ENCODE measurements at regions not wholly inside any gene's neighbourhood (a gene's known extent, or its start where the extent isn't known, plus 50 kb on each side); places are given as distances from the start of the nearest gene placed in this dataset.

DNA sequence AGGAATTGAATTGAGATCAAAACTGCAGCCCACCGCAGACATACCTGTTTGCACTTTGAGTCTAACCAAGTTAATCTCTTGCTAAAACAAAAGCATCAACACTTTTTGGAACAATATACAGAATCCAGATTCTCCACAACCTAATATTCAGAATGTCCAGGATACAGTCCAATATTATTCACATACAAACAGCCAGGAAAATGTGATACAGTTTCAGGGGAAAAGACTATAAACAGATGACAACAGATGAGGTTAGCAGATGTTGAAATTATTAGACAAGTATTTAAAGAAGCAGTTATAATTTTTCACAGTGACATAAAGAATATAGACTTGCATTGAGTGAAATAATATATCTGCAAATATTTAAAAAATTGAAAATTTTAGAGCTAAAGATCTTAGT is 678.1 kb upstream of the CXADR start:
- DNase-seq (ENCODE audit: low read depth in 2 of 2), result no peak

- no peak for DNase-seq (ENCODE audit: low read depth in 2 of 2)
Measured at GRCh38 chr21:16837321-16837720, 675.5 kb upstream of the CXADR start.

DNA sequence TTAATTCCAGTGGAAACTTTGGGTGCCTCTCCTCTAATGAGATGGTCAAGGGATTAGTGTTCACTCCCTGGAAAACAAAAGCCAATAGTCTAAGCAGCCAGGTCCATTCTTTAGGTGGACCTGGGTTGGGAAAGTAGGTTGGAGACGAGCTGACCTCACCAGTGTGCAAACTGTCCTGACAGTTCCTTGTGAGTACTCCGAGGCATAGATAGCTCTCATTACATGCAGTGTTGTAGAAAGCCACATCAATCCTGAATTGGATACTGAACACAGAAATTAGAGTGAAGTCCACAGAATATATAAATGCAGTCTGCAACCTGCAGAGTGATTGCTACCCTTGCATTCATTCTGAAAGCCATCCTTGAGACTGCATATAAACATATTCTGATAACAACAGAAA is 675.1 kb upstream of the CXADR start:
- no peak for DNase-seq (ENCODE audit: low read depth in 2 of 2)

- DNase-seq (ENCODE audit: low read depth in 2 of 2), result no peak
Measured at GRCh38 chr21:16838331-16838730, 674.5 kb upstream of the CXADR start.

DNA sequence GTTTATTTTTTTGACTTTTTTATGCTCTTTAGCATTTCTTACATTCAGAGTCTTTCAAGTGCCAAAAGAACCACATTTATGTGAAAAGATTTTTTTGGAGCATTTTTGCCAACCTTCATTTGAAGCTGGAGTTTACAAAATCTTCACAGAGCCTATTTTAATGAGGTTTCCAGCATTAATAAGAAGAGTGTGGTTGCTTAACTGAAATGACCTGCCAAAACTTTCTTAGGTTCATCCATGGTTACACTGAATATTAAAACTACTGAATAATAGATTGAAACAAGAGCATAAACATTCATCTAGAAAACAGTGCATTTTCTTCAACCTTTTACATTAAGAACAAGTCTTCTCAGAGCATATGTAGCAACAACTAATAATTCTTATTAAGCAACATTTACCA is 672.3 kb upstream of the CXADR start:
- DNase-seq (ENCODE audit: low read depth in 2 of 2), result no peak

DNA sequence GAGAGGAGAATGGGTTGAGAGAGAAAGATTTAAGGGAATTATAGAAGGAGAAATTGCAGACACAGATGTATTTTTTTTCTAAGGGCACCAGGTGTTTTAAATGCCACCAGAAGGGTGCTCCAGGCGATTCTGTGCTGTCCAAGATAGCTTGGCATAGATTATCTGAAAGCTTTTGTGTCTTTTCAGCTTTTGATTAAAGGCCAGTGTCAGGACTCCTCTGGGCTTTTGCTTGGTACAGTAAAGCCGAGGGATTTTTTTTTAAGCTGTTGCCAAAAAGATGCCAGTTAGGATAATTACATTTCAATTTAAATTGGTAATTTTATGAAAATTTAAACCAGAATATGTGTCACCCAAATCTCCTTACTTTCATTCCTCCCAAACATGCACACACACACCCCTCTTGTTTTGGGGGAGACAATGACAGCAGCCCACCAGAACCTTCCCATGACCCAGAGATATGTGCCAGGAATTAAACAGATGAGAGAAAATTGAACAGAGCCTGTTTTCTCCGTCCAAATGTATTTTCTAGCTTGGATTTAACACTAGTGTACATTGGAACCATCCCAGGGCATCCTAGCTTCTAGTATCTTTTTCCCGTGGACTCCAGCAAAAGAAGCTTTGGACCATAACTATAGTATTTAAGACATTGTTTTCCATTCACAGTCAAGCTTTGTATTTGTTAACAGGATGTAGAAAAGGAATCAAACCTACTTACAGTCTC is 670.7 kb upstream of the CXADR start:
- DNase-seq (ENCODE audit: low read depth in 2 of 2), result no peak

DNA sequence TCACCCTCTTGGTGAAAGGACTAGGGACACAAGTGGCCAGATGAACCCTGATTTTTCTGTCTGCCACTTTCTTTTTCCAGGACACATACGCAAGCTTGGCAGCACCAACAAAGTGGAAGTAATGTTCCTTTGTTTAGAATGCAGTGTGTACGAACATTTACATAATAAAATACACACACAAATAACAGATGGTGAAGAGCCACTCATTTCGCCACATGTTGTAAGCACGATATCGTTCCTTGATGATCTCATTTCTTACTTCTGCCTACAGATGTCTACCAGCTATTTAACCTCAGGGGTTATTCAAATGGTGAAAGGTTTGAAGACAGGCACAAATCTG is 670.2 kb upstream of the CXADR start:
- no peak for DNase-seq (ENCODE audit: low read depth in 2 of 2)

GRCh38 chr21:16847211-16847610 is 665.6 kb upstream of the CXADR start:
- no peak for DNase-seq (ENCODE audit: low read depth in 2 of 2)

DNA sequence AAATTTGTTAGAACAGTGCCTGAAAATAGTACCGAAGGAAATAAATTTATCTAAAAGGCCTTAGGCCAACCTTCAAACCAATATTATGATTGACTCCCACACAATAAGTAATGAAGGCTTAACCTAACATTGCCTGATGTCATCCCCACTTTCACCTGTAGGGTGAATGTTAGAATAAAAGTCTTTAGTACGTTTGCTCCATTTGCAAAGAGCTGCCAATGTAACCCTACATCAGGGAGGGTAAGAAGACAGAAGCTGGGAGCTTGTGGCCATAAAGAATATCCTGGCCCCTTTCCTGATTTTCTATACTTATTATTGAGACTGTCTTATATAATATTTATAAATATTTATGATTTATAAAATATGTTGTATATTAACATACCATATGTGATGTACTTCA is 661.8 kb upstream of the CXADR start:
- no peak for DNase-seq (ENCODE audit: low read depth in 2 of 2)

GRCh38 chr21:16855164-16855667 is 657.6 kb upstream of the CXADR start:
- DNase-seq (ENCODE audit: low read depth in 2 of 2), result no peak

DNA sequence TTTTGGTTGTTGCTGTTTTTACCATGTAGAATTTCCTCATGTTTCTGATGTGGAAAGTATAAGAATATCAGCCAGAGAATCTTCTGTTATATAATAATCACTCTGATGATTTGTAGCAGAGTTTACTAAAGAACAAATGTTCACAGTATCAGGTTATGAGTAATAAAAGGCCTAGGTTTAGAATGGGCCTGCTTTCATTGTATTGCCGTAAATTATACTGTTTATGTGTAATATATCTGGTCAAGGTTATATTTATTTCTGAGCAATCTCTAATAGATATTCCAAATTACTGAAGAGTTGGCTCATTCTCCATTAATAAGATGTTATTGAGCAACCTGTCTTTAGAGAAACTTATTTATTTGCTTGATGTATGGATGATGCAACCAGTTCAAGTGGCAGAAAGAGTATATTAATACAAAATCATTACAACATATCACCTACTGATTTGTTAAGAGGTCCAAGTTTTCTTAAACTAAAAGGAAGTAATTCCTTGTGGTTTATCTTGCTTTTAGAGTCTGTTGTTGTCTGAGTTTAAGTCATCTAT is 649.4 kb upstream of the CXADR start:
- no peak for DNase-seq (ENCODE audit: low read depth in 2 of 2)

DNA sequence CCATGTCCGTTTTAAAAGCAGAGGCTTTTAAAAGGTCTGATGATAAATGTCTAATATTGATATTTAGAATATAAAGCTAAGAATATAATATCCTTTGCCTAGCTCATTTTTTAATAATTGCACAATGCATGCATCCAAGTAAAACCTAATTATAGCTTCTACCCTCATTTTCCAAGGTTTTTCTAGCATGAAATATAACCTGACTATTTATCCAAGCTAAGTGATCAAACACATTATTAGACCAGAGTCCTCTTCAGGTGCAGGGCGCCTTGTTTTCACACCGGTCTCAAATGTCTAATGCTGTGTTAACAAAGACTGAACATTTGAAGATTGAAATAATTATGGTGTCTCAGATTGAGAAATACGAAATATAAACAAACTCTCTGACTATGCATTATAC is 648.9 kb upstream of the CXADR start:
- DNase-seq (ENCODE audit: low read depth in 2 of 2), result no peak

- no peak for DNase-seq (ENCODE audit: low read depth in 2 of 2)
Measured at GRCh38 chr21:16865632-16866031, 647.2 kb upstream of the CXADR start.

DNA sequence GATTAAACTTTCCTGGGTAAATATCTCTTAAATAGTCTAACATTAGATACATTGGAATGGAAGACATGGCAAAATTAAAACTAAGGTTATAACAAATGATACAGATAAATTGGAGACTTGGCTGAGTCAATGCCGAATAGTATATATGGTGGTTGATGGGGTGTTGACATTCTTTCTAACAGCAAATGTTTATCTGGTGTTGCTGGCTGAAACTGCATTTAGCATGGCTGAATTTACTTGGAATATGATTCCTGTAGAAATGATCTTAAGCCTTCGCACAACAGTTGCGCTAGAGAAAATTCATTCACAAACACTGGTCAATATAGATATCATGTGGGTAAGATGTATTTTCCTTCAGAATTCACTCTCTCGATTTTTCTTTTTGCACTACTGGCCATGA is 646.0 kb upstream of the CXADR start:
- DNase-seq (ENCODE audit: low read depth in 2 of 2), result no peak

DNA sequence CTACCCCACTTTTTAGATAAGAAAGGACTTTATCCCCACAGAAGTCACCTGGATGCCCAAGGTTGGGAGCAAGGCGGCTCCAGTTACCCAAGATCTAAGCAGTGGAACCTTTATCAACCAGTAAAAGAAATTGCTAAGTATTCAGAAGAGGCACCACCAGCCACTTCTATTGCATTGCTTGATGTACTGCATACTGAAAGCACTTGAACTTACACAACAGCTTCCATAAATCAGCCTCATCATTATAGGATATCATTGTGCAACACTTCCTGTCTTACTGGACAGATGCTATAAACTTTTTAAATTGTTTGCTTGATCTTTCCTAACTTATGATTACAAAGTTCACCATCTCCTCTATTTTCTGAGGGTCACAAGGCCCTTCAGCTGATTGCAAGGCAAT is 642.7 kb upstream of the CXADR start:
- no peak for DNase-seq (ENCODE audit: low read depth in 2 of 2)

DNA sequence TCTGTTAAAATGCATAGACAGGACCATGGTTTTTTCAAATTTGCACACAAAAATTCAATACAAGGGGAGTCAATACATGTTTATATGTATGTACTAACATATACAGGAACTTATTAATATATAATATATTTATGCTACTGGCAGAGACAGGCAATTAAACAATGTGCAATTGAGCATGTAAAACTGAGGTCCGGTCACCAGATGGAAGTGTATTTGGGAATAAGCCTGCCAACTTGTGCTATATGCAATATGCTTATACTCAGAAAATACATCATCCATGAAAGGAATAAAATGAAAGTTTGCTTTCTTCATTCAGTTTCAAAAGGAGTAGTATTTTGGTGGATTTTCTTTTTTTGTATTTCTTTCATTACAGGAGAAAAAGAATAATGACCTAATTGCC is 640.2 kb upstream of the CXADR start:
- DNase-seq (ENCODE audit: low read depth in 2 of 2), result no peak

- DNase-seq (ENCODE audit: low read depth in 2 of 2), result no peak
Measured at GRCh38 chr21:16873176-16873575, 639.7 kb upstream of the CXADR start.

DNA sequence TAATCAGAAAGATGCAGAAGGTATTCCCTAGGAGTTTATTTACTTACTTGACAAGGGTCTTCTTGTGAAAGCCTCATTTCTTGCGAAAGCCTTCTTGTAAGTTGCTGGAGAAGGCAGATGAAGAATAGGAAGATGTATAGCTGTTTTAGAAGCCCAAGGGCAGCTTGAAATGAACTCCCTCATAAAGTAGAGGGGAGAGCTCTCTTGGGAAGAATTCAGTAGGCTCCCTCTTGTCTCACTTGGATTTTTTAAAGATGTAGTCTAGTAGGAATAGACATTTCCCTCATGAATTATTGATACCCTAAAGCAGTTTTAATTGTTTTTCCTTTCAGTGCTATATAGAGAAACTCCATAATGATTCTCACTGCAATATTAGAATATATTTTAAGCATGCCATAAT is 639.2 kb upstream of the CXADR start:
- no peak for DNase-seq (ENCODE audit: low read depth in 2 of 2)

GRCh38 chr21:16879479-16879878 is 633.4 kb upstream of the CXADR start:
- no peak for DNase-seq (ENCODE audit: low read depth in 2 of 2)

DNA sequence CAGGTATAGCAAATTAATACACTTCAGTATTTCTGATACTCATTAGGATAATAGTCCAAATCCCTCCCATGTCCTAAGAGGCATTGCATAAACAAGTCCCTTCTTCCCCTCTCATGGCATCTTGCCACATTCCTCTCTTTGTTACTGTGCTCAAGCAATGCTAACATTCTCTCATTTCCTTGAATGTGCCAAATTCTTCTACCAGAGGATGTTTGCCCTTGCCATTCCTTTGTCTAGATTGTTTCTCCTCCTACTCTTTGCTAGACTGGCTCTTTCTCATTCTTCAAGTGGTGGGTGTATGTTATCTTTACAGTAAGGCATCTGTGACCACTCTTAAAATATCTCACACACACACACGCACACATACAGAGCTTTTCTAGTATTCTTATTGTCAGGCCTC is 621.0 kb upstream of the CXADR start:
- no peak for DNase-seq (ENCODE audit: low read depth in 2 of 2)

- no peak for DNase-seq (ENCODE audit: low read depth in 2 of 2)
Measured at GRCh38 chr21:16900685-16901084, 612.2 kb upstream of the CXADR start.

GRCh38 chr21:16908077-16908476 is 604.8 kb upstream of the CXADR start:
- no peak for DNase-seq (ENCODE audit: low read depth in 2 of 2)

DNA sequence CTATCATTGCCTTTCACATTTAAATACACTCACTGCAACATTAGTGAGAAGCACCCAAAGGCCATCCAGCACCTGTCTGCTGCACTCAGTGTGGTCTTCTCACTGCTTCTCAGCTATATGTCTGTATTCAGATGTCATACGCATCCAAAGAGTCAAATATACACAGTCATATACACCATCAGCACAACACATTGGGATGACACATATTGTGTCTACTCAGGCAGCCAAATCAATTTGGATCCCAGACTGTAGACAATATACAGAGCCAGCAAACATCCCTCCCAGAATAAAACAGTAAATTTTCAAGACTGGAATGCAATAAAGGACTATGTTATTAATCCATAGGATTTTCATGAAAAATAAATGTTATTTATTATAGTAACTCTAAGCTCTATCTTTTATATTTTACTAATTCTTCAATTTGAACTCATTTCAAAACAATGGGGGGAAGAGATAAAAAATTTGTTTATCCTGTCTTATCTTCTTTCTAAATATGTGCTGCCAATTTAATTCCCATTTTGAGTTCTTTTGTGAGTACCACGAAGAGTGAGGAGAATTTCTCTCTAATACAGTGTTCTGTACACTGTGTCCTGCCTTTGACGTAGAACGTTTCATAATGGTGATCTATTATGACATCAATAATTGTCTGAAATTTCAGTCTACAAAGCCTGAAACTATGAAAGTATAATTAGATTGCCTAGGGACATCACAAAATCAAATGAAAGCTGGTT is 602.2 kb upstream of the CXADR start:
- DNase-seq (ENCODE audit: low read depth in 2 of 2), result no peak

Measured in activated CD8-positive, alpha-beta memory T cell treated with anti-CD3 and anti-CD28 coated beads for 4 hours (primary cell).